IMR-90 (cell line): ENCODE measurements at regions not wholly inside any gene's neighbourhood (a gene's known extent, or its start where the extent isn't known, plus 50 kb on each side); places are given as distances from the start of the nearest gene placed in this dataset.

Source experiments
- ATAC-seq: fragments of 200-7000 bp; cut with Tn5 transposase; 2 replicates; pipeline ENCODE4 v1.9.1; 2020; ENCODE audit warnings: low read depth, mild to moderate bottlenecking, moderate library complexity
- BruUV-seq: library from RNA; stranded (reverse); fragments of 400-500 nt; replicated peaks from 2 replicates; lab custom pipeline; 2021; lab: Mats Ljungman, UMichigan
- CTCF ChIA-PET: fragments of 300-600 bp; formaldehyde crosslinking; extraction: SDS; loops from one replicate; lab custom pipeline; 2021; ENCODE audit warnings: antibody characterized with exemption; lab: Yijun Ruan, JAX
- POLR2A ChIA-PET: fragments of 300-600 bp; sonication (Branson Sonifier 250); formaldehyde crosslinking; loops from one replicate; lab custom pipeline; 2022; ENCODE audit warnings: antibody characterized with exemption; ENCODE audit not compliant: unreplicated experiment; lab: Charles Lee
- DNase-seq: peaks from one replicate; pipeline ENCODE4 v3.0.0; 2013
- H2AFZ ChIP-seq: replicated peaks from 2 replicates; pipeline ENCODE3; 2013; ENCODE audit warnings: low read length, mild to moderate bottlenecking; ENCODE audit not compliant: poor library complexity
- H2AK5ac ChIP-seq: 2 replicates; pipeline ENCODE4 v1.6.1; 2013; ENCODE audit warnings: low read depth, low read length, inconsistent platforms
- H2AK9ac ChIP-seq: replicated peaks from 2 replicates; pipeline ENCODE3; 2013; ENCODE audit warnings: mild to moderate bottlenecking, low read depth, low read length, moderate library complexity; ENCODE audit not compliant: poor library complexity
- H2BK120ac ChIP-seq: 2 replicates; pipeline ENCODE4 v1.6.1; 2013; ENCODE audit warnings: low read depth, low read length, inconsistent platforms
- H2BK15ac ChIP-seq: 3 replicates; pipeline ENCODE4 v1.6.1; 2013; ENCODE audit warnings: low read depth, low read length, inconsistent platforms
- H2BK20ac ChIP-seq: 2 replicates; pipeline ENCODE4 v1.6.1; 2013; ENCODE audit warnings: low read depth, mild to moderate bottlenecking, inconsistent platforms, low read length, moderate library complexity
- H2BK5ac ChIP-seq: 2 replicates; pipeline ENCODE4 v1.6.1; 2013; ENCODE audit warnings: mild to moderate bottlenecking, low read depth, low read length, inconsistent platforms; ENCODE audit not compliant: poor library complexity, severe bottlenecking
- H3K14ac ChIP-seq: replicated peaks from 2 replicates; pipeline ENCODE4 v1.6.1; 2013; ENCODE audit warnings: low read depth, low read length, inconsistent platforms
- H3K18ac ChIP-seq: 2 replicates; pipeline ENCODE4 v1.6.1; 2013; ENCODE audit warnings: low read depth, low read length, control low read depth
- H3K23ac ChIP-seq: 2 replicates; pipeline ENCODE4 v1.6.1; 2013; ENCODE audit warnings: low read depth, low read length, inconsistent platforms
- H3K27ac ChIP-seq: 2 replicates; pipeline ENCODE4 v1.5.1; 2013; ENCODE audit warnings: mild to moderate bottlenecking, control low read depth, low read length; ENCODE audit not compliant: insufficient read depth
- H3K27me3 ChIP-seq: 2 replicates; pipeline ENCODE4 v1.6.1; 2013; ENCODE audit warnings: low read length; ENCODE audit not compliant: control insufficient read depth, insufficient read depth
- H3K36me3 ChIP-seq: 2 replicates; pipeline ENCODE4 v1.6.1; 2013; ENCODE audit warnings: low read length, mixed read lengths; ENCODE audit not compliant: control insufficient read depth, insufficient read depth
- H3K4ac ChIP-seq: 2 replicates; pipeline ENCODE4 v1.6.1; 2013; ENCODE audit warnings: low read depth, low read length, inconsistent platforms
- H3K4me1 ChIP-seq: 2 replicates; pipeline ENCODE4 v1.6.1; 2013; ENCODE audit warnings: low read length, mixed read lengths; ENCODE audit not compliant: control insufficient read depth, insufficient read depth
- H3K4me2 ChIP-seq: 2 replicates; pipeline ENCODE4 v1.6.1; 2013; ENCODE audit warnings: low read depth, mild to moderate bottlenecking, control low read depth, low read length, moderate library complexity
- H3K4me3 ChIP-seq: 2 replicates; pipeline ENCODE4 v1.5.1; 2013; ENCODE audit warnings: low read depth, mild to moderate bottlenecking, control low read depth, low read length, moderate library complexity; ENCODE audit not compliant: insufficient read depth
- H3K56ac ChIP-seq: 2 replicates; pipeline ENCODE4 v1.6.1; 2013; ENCODE audit warnings: low read length, inconsistent platforms; ENCODE audit not compliant: insufficient read depth; ENCODE audit errors: extremely low read depth
- H3K79me1 ChIP-seq, 2 experiments: 2 replicates each; pipeline ENCODE4 v1.6.1; 2013; ENCODE audit warnings: low read length in 2 of 2, inconsistent platforms in 1 of 2, low read depth in 1 of 2
- H3K9ac ChIP-seq: 2 replicates; pipeline ENCODE4 v1.6.1; 2013; ENCODE audit warnings: low read depth, low read length, control low read depth
- H3K9me1 ChIP-seq: 2 replicates; pipeline ENCODE4 v1.6.1; 2013; ENCODE audit warnings: low read length, inconsistent platforms; ENCODE audit not compliant: insufficient read depth
- H3K9me3 ChIP-seq: 2 replicates; pipeline ENCODE4 v1.6.1; 2013; ENCODE audit warnings: low read length; ENCODE audit not compliant: control insufficient read depth, insufficient read depth
- H4K20me1 ChIP-seq: 2 replicates; pipeline ENCODE4 v1.6.1; 2013; ENCODE audit warnings: low read length, inconsistent platforms; ENCODE audit not compliant: insufficient read depth
- H4K5ac ChIP-seq: 2 replicates; pipeline ENCODE4 v1.6.1; 2013; ENCODE audit warnings: mild to moderate bottlenecking, low read depth, low read length, control low read depth
- H4K8ac ChIP-seq, 2 experiments: 2 replicates each; pipeline ENCODE4 v1.6.1; 2013; ENCODE audit warnings: low read depth in 2 of 2, low read length in 2 of 2, control low read depth in 1 of 2, inconsistent platforms in 1 of 2
- H4K91ac ChIP-seq: 2 replicates; pipeline ENCODE4 v1.6.1; 2013; ENCODE audit warnings: low read depth, low read length, inconsistent platforms; ENCODE audit not compliant: insufficient read depth
- BHLHE40 ChIP-seq: fragments of 150-350 bp; IDR thresholded peaks from 2 replicates; pipeline ENCODE4 v1.6.1; 2016; ENCODE audit warnings: mild to moderate bottlenecking, low read depth, low read length
- CEBPB ChIP-seq: IDR thresholded peaks from 2 replicates; pipeline ENCODE4 v1.6.1; 2012; ENCODE audit warnings: low read depth, low read length, improper control_type of control experiment
- ELK1 ChIP-seq: fragments of 150-350 bp; IDR thresholded peaks from 2 replicates; pipeline ENCODE4 v1.6.1; 2016; ENCODE audit warnings: low read depth, mild to moderate bottlenecking, low read length, moderate library complexity, borderline replicate concordance
- FOS ChIP-seq: fragments of 150-350 bp; IDR thresholded peaks from 2 replicates; pipeline ENCODE4 v1.6.1; 2016; ENCODE audit warnings: low read depth, low read length
- MAFK ChIP-seq: IDR thresholded peaks from 2 replicates; pipeline ENCODE4 v1.6.1; 2012; ENCODE audit warnings: low read depth, low read length, improper control_type of control experiment
- MAZ ChIP-seq: IDR thresholded peaks from 2 replicates; pipeline ENCODE4 v1.6.1; 2012; ENCODE audit warnings: low read depth, mild to moderate bottlenecking, low read length, improper control_type of control experiment, moderate library complexity, borderline replicate concordance
- RAD21 ChIP-seq: IDR thresholded peaks from 2 replicates; pipeline ENCODE4 v1.6.1; 2012; ENCODE audit warnings: low read length, improper control_type of control experiment
- RCOR1 ChIP-seq: IDR thresholded peaks from 2 replicates; pipeline ENCODE4 v1.6.1; 2012; ENCODE audit warnings: mild to moderate bottlenecking, low read length, improper control_type of control experiment; ENCODE audit not compliant: insufficient replicate concordance
- RFX5 ChIP-seq: IDR thresholded peaks from 2 replicates; pipeline ENCODE4 v1.8.0; 2012; ENCODE audit warnings: low read depth, mild to moderate bottlenecking, low read length, moderate library complexity
- WGBS, 2 experiments: methylation state at CpG; one replicate each; pipeline versions ENCODE4 v1.1.5 to v1.1.7; 2013; ENCODE audit warnings: missing lambda C conversion rate in 2 of 2; ENCODE audit not compliant: insufficient read length in 1 of 2; ENCODE audit errors: extremely low coverage in 2 of 2; 5-methylcytosine and 5-hydroxymethylcytosine counted together
- dilution Hi-C: fragments of 300-500 bp; cut with HindIII; formaldehyde crosslinking; loops from one replicate; pipeline ENCODE4 v1.14.3; 2018; ENCODE audit warnings: low sequenced_read_pairs; ENCODE audit not compliant: unreplicated experiment
- in situ Hi-C: fragments of 300-500 bp; cut with MboI; formaldehyde crosslinking; loops from 3 replicates; pipeline ENCODE4 v1.14.3; 2019; ENCODE audit warnings: low sequenced_read_pairs, inconsistent platforms, mixed read lengths
- intact Hi-C: fragments of 100-400 bp; cut with micrococcal nuclease; formaldehyde crosslinking; loops from 2 replicates; pipeline ENCODE4 v1.10.0; 2022
- TF ChIP-seq, protein P1 (sequence below): fragments of 150-350 bp; IDR thresholded peaks from 2 replicates; pipeline ENCODE4 v1.6.1; 2017; ENCODE audit warnings: mild to moderate bottlenecking, antibody characterized with exemption, low read length, low read depth

- Histone ChIP-seq H3K9me1 (no peaks in the 10 kb centered on the region), H2BK15ac (no peak overlapping the region), H3K36me3 (no peaks in the 10 kb centered on the region), H4K20me1 (no peaks in the 10 kb centered on the region), H3K18ac (no peak overlapping the region), H4K5ac (no peak overlapping the region), H2AFZ (no peak overlapping the region), H3K27ac (no peak overlapping the region), H3K4ac (no peak overlapping the region), H2BK5ac (no peak overlapping the region), H4K8ac (no peak overlapping the region), H2AK9ac (no peak overlapping the region), H3K79me1 (no peaks in the 10 kb centered on the region), H3K4me2 (no peak overlapping the region), H2AK5ac (no peak overlapping the region), H3K9ac (no peak overlapping the region), H3K9me3 (no peaks in the 10 kb centered on the region), H3K27me3 (peaks cover 2% of the 10 kb centered on the region; the same call in 1 of the 2 replicates), H3K23ac (no peak overlapping the region), H2BK20ac (no peak overlapping the region), H3K4me1 (no peaks in the 10 kb centered on the region), H3K56ac (no peak overlapping the region), H2BK120ac (no peak overlapping the region), H3K4me3 (no peak overlapping the region), H3K14ac (no peak overlapping the region), H4K91ac (no peak overlapping the region)
- ATAC-seq = no peak
- no peak for DNase-seq
- WGBS, 2 experiments = no CpG with 5 or more reads among the region's 2 CpGs
- in situ Hi-C loops = no loop called here
- intact Hi-C loops = no loop called here
- no TSS peak for BruUV-seq
- TF ChIP-seq, protein P1, sequence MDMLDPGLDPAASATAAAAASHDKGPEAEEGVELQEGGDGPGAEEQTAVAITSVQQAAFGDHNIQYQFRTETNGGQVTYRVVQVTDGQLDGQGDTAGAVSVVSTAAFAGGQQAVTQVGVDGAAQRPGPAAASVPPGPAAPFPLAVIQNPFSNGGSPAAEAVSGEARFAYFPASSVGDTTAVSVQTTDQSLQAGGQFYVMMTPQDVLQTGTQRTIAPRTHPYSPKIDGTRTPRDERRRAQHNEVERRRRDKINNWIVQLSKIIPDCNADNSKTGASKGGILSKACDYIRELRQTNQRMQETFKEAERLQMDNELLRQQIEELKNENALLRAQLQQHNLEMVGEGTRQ = no peak
- TF ChIP-seq RAD21 (no peak), CEBPB (no peak), ELK1 (no peak), BHLHE40 (no peak), MAFK (no peak), FOS (no peak), RCOR1 (no peak), RFX5 (no peak), MAZ (no peak)
- dilution Hi-C loops = no loop called here
- POLR2A ChIA-PET = no interaction called here
- CTCF ChIA-PET = interaction anchor here (1.0 to 1.2 kb wide), 2 partner anchors 11 to 25 kb away, joined by 3 to 4 read pairs; no protein-coding TSS in a partner anchor
These were observed 359.0 kb downstream of the BTG1 start for GRCh38 chr12:91786499-91787272.
